DMS114 treated with DMSO at 0.1 percent for 48 hours (cell line): ENCODE measurements at regions not wholly inside any gene's neighbourhood (a gene's known extent, or its start where the extent isn't known, plus 50 kb on each side); places are given as distances from the start of the nearest gene placed in this dataset.
"Not testable (repeated sequence)": the region's sequence is repeated elsewhere in the genome, so short reads cannot be mapped to it uniquely, and the experiment has no call there.

Experiments
- DNase-seq: peaks from one replicate; lab custom pipeline; 2025; ENCODE audit not compliant: unreplicated experiment; lab: John Stamatoyannopoulos, UW

GRCh38 chr4:14340321-14340720 is 662.0 kb upstream of the CPEB2 start:
- DNase-seq, result no peak

- DNase-seq, result no peak
These were observed 658.3 kb upstream of the CPEB2 start for GRCh38 chr4:14343961-14344360.

- DNase-seq, result no peak
These were observed 656.9 kb upstream of the CPEB2 start for GRCh38 chr4:14345356-14345775.

- no peak for DNase-seq
These were observed 654.8 kb upstream of the CPEB2 start for GRCh38 chr4:14347526-14347925.

- DNase-seq, result no peak
These were observed 653.8 kb upstream of the CPEB2 start for GRCh38 chr4:14348506-14348905.

- DNase-seq, result not testable (repeated sequence)
These were observed 643.6 kb upstream of the CPEB2 start for GRCh38 chr4:14358544-14359160.

GRCh38 chr4:14359991-14360390 is 642.3 kb upstream of the CPEB2 start:
- no peak for DNase-seq

- no peak for DNase-seq
These were observed 641.2 kb upstream of the CPEB2 start for GRCh38 chr4:14361084-14361483.

GRCh38 chr4:14362385-14362784 is 639.9 kb upstream of the CPEB2 start:
- DNase-seq, result no peak

- DNase-seq, result no peak
These were observed 637.2 kb upstream of the CPEB2 start for GRCh38 chr4:14364953-14365536.

- DNase-seq, result no peak
These were observed 633.9 kb upstream of the CPEB2 start for GRCh38 chr4:14368391-14368790.

GRCh38 chr4:14371131-14371530 is 631.1 kb upstream of the CPEB2 start:
- DNase-seq, result no peak

- no peak for DNase-seq
These were observed 626.5 kb upstream of the CPEB2 start for GRCh38 chr4:14375816-14376215.

GRCh38 chr4:14379183-14379582 is 623.1 kb upstream of the CPEB2 start:
- no peak for DNase-seq

GRCh38 chr4:14383652-14384051 is 618.6 kb upstream of the CPEB2 start:
- no peak for DNase-seq

- DNase-seq, result no peak
These were observed 617.5 kb upstream of the CPEB2 start for GRCh38 chr4:14384824-14385223.

- no peak for DNase-seq
These were observed 616.1 kb upstream of the CPEB2 start for GRCh38 chr4:14386196-14386595.

- no peak for DNase-seq
These were observed 614.6 kb upstream of the CPEB2 start for GRCh38 chr4:14387647-14388046.

GRCh38 chr4:14392378-14392777 is 609.9 kb upstream of the CPEB2 start:
- no peak for DNase-seq

GRCh38 chr4:14396183-14396582 is 606.1 kb upstream of the CPEB2 start:
- no peak for DNase-seq

- DNase-seq, result no peak
These were observed 602.4 kb upstream of the CPEB2 start for GRCh38 chr4:14399848-14400247.

GRCh38 chr4:14400307-14400706 is 602.0 kb upstream of the CPEB2 start:
- DNase-seq, result no peak

- no peak for DNase-seq
These were observed 599.1 kb upstream of the CPEB2 start for GRCh38 chr4:14403132-14403531.
